Activated CD8-positive, alpha-beta T cell treated with anti-CD3 and anti-CD28 coated beads for 36 hours (primary cell): ENCODE measurements at regions not wholly inside any gene's neighbourhood (a gene's known extent, or its start where the extent isn't known, plus 50 kb on each side); places are given as distances from the start of the nearest gene placed in this dataset.

ENCODE experiments used
- ATAC-seq: fragments of 200-7000 bp; cut with Tn5 transposase; one replicate; pipeline ENCODE4 v1.10.0; 2021; ENCODE audit warnings: mild to moderate bottlenecking, moderate library complexity
- CTCF ChIA-PET: fragments of 350-600 bp; sonication (Branson Sonifier 250); formaldehyde crosslinking; loops from one replicate; lab custom pipeline; 2021; ENCODE audit warnings: antibody characterized with exemption; lab: Charles Lee
- POLR2A ChIA-PET: fragments of 350-600 bp; sonication (Branson Sonifier 250); formaldehyde crosslinking; loops from one replicate; lab custom pipeline; 2021; ENCODE audit warnings: antibody characterized with exemption; lab: Charles Lee
- DNase-seq: peaks from one replicate; pipeline ENCODE4 v3.0.0-alpha.2; 2020
- H3K27ac Mint-ChIP-seq: one replicate; pipeline ENCODE4 v1.8.0; 2021; ENCODE audit warnings: mild to moderate bottlenecking, mixed read lengths
- H3K27me3 Mint-ChIP-seq: one replicate; pipeline ENCODE4 v1.8.0; 2021; ENCODE audit warnings: mixed read lengths
- H3K36me3 Mint-ChIP-seq: one replicate; pipeline ENCODE4 v1.8.0; 2021; ENCODE audit warnings: low read depth, mixed read lengths
- H3K4me1 Mint-ChIP-seq: one replicate; pipeline ENCODE4 v1.8.0; 2021; ENCODE audit warnings: low read depth, mixed read lengths
- H3K4me3 Mint-ChIP-seq: one replicate; pipeline ENCODE4 v1.8.0; 2021; ENCODE audit warnings: mild to moderate bottlenecking, moderate library complexity, mixed read lengths
- H3K9me3 Mint-ChIP-seq: one replicate; pipeline ENCODE4 v1.8.0; 2021; ENCODE audit warnings: mixed read lengths
- CTCF ChIP-seq: fragments of 200-600 bp; IDR thresholded peaks from one replicate; pipeline ENCODE4 v1.8.0; 2022; ENCODE audit warnings: antibody characterized with exemption, mild to moderate bottlenecking
- intact Hi-C: fragments of 100-400 bp; cut with micrococcal nuclease; formaldehyde crosslinking; loops from one replicate; pipeline ENCODE4 v1.10.0; 2022

DNA sequence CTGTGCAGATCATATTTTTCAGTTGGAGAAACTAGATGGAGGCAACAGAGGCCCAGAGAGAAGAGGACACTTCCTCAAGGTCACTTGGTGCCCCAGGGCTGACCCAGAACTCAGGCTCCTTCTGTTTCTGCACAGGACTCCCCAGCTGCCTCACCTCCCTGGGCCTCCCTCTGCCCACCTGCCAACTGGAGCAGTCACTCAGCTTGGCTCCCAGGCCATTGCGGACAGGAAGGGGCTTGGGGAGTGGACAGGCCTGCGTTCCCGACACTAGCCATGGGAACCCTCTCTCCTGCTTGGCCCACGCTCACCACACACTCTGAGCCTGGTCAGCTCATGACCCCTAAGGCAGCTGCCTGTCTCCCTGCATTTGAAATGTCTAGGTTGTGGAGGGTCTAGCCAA is 78.1 kb upstream of the BRD7 start:
- Mint-ChIP-seq H3K36me3 (no peaks in the 10 kb centered on the region), H3K9me3 (peaks cover 5% of the 10 kb centered on the region), H3K4me1 (no peaks in the 10 kb centered on the region), H3K27ac (no peak overlapping the region), H3K4me3 (no peak overlapping the region), H3K27me3 (no peaks in the 10 kb centered on the region)
- ChIA-PET POLR2A (no interaction called here), CTCF (interaction anchor here (1.1 kb wide), 1 partner anchor 360 kb away, joined by 3 read pairs; no protein-coding TSS in a partner anchor)
- TF ChIP-seq CTCF: no peak
- DNase-seq: no peak
- no peak for ATAC-seq
- intact Hi-C loops: no loop called here

DNA sequence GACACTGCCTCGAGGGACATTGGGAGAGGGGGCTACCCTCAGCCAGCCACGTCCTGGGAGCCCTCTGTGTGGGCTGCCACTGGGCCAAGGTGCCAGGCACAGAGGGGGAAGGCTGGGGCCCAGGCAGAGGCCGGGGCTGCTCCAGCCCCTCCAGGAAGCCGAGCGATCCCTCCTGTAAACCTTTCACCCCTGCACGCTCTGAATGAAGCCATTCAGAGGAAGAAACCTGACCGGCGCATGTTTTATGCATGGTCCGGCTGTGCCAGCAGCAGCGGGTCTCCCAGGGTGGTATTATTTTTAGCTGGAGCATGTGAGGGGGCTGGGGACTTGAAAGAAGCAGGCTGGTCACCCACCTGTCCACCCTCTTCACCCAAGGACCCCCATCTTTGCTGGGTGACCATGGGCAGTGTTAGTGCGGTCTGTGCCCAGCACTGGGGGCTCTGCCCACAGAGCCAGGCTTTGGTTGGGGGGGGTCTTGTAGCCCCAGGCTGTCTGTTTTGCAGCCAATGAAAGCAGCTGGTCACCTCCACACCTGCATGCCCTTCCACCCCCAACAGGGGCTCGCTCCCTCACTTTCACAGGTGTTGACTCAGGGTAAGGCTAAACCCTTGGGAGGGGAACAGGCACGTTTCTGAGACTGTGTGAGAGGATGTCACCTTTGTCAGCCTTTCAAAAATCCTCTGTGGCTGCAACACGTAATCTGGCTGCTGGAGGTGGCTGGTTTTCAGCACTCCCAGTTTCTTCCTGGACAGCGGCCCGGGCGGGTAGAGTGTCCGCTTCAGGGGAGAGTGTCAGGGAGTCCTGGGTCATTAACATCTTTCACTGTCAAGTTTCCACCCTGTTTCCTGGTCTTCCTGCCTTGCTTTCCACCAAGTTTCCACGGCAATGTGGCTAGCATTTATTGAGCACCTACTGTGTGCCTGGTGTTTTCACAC is 77.1 kb upstream of the BRD7 start:
- intact Hi-C loops: no loop called here
- ChIA-PET CTCF (interaction anchor here (1.1 kb wide), 1 partner anchor 361 kb away, joined by 3 read pairs; no protein-coding TSS in a partner anchor), POLR2A (no interaction called here)
- no peak for TF ChIP-seq CTCF
- no peaks in the 10 kb centered on the region for H3K27me3 Mint-ChIP-seq
- H3K4me1 Mint-ChIP-seq: no peaks in the 10 kb centered on the region
- DNase-seq (no peak), ATAC-seq (no peak)
- no peaks in the 10 kb centered on the region for H3K36me3 Mint-ChIP-seq
- H3K4me3 Mint-ChIP-seq: no peak overlapping the region
- H3K27ac Mint-ChIP-seq: no peak overlapping the region
- H3K9me3 Mint-ChIP-seq: peaks cover 6% of the 10 kb centered on the region

- H3K27ac Mint-ChIP-seq: no peak overlapping the region
- H3K36me3 Mint-ChIP-seq: no peaks in the 10 kb centered on the region
- no peaks in the 10 kb centered on the region for H3K4me1 Mint-ChIP-seq
- no peak overlapping the region for H3K4me3 Mint-ChIP-seq
- CTCF ChIA-PET: interaction anchor here (1.0 kb wide), 1 partner anchor 221 kb away, joined by 4 read pairs; no protein-coding TSS in a partner anchor
- H3K9me3 Mint-ChIP-seq: peaks cover 14% of the 10 kb centered on the region
- ATAC-seq (peak; percentile 13), DNase-seq (no peak)
- POLR2A ChIA-PET: no interaction called here
- TF ChIP-seq CTCF: no peak
- intact Hi-C loops: no loop called here
- no peaks in the 10 kb centered on the region for H3K27me3 Mint-ChIP-seq
Observed at GRCh38 chr16:50444526-50444925, 75.7 kb upstream of the BRD7 start.

GRCh38 chr16:50442221-50442620 is 73.4 kb upstream of the BRD7 start:
- Mint-ChIP-seq H3K27me3 (no peaks in the 10 kb centered on the region), H3K36me3 (no peaks in the 10 kb centered on the region), H3K9me3 (peaks cover 22% of the 10 kb centered on the region), H3K4me1 (no peaks in the 10 kb centered on the region), H3K27ac (no peak overlapping the region), H3K4me3 (no peak overlapping the region)
- ATAC-seq: no peak
- POLR2A ChIA-PET: interaction anchor here (0.5 kb wide), 1 partner anchor 23 kb away, joined by 3 read pairs; no protein-coding TSS in a partner anchor
- TF ChIP-seq CTCF: no peak
- intact Hi-C loops: no loop called here
- DNase-seq: no peak
- CTCF ChIA-PET: no interaction called here

GRCh38 chr16:50441486-50442157 is 72.8 kb upstream of the BRD7 start:
- ATAC-seq: no peak
- Mint-ChIP-seq H3K9me3 (peaks cover 22% of the 10 kb centered on the region), H3K27ac (no peak overlapping the region), H3K4me1 (no peaks in the 10 kb centered on the region), H3K27me3 (no peaks in the 10 kb centered on the region), H3K36me3 (no peaks in the 10 kb centered on the region), H3K4me3 (no peak overlapping the region)
- DNase-seq: no peak
- TF ChIP-seq CTCF: no peak
- ChIA-PET POLR2A (no interaction called here), CTCF (no interaction called here)
- intact Hi-C loops: no loop called here
